K562 (cell line): ENCODE measurements at regions not wholly inside any gene's neighbourhood (a gene's known extent, or its start where the extent isn't known, plus 50 kb on each side); places are given as distances from the start of the nearest gene placed in this dataset.

ENCODE experiments used
- ATAC-seq: fragments of 200-7000 bp; cut with Tn5 transposase; 3 replicates; pipeline ENCODE4 v1.9.1; 2020; ENCODE audit warnings: moderate library complexity
- BruUV-seq: library from RNA; stranded (reverse); fragments of 400-500 nt; replicated peaks from 2 replicates; lab custom pipeline; 2021; lab: Mats Ljungman, UMichigan
- CTCF ChIA-PET: fragments of 300-600 bp; formaldehyde crosslinking; extraction: SDS; loops from one replicate; lab custom pipeline; 2021; ENCODE audit warnings: low intra/inter-chr PET ratio; lab: Yijun Ruan, JAX
- POLR2A ChIA-PET: fragments of 300-600, 350-650 bp; sonication (Branson Sonifier 250); formaldehyde crosslinking; extraction: SDS; loops from one replicate; lab custom pipeline; 2021; ENCODE audit warnings: antibody characterized with exemption, inconsistent platforms; lab: Yijun Ruan, JAX
- DNase-seq, 4 experiments: peaks; one replicate each; pipeline versions ENCODE4 v3.0.0 to v3.0.0-alpha.2; 2011 to 2018; ENCODE audit warnings: low spot score in 3 of 4, mixed read lengths in 3 of 4; ENCODE audit errors: extremely low read depth in 1 of 4
- FAIRE-seq: peaks from 2 replicates; lab custom pipeline; 2011; peaks lifted over from hg19 to GRCh38; lab: Jason Lieb, UNC
- H2AFZ ChIP-seq: 2 replicates; pipeline ENCODE4 v1.6.0; 2011; ENCODE audit warnings: low read depth, low read length, control low read depth, inconsistent platforms
- H3K27ac ChIP-seq: fragments of 200-600 bp; 3 replicates; pipeline ENCODE4 v1.8.0; 2011; ENCODE audit warnings: low read depth, mild to moderate bottlenecking, control low read depth, inconsistent platforms, low read length, moderate library complexity, mixed read lengths; ENCODE audit errors: extremely low read depth
- H3K27me3 ChIP-seq, 2 experiments: fragments of 300-600 bp in 1 of 2; 2 replicates in 1 of 2; 3 replicates in 1 of 2; pipeline versions ENCODE4 v1.6.0 to v1.8.0; 2011; ENCODE audit warnings: inconsistent platforms in 2 of 2, low read length in 2 of 2, mild to moderate bottlenecking in 1 of 2, mixed read lengths in 1 of 2, moderate library complexity in 1 of 2; ENCODE audit not compliant: control insufficient read depth in 2 of 2, insufficient read depth in 2 of 2
- H3K36me3 ChIP-seq: fragments of 300-600 bp; 3 replicates; pipeline ENCODE4 v1.8.0; 2011; ENCODE audit warnings: mild to moderate bottlenecking, low read length, inconsistent platforms; ENCODE audit not compliant: control insufficient read depth, insufficient read depth
- H3K4me1 ChIP-seq, 2 experiments: fragments of 200-600 bp in 1 of 2; replicated peaks in 1 of 2; 2 replicates in 1 of 2; 3 replicates in 1 of 2; pipeline versions ENCODE4 v1.5.1 to v1.8.0; 2011; ENCODE audit warnings: inconsistent platforms in 2 of 2, low read length in 2 of 2, mild to moderate bottlenecking in 1 of 2, mixed read lengths in 1 of 2, moderate library complexity in 1 of 2; ENCODE audit not compliant: control insufficient read depth in 2 of 2, insufficient read depth in 2 of 2
- H3K4me2 ChIP-seq: 2 replicates; pipeline ENCODE4 v1.6.1; 2011; ENCODE audit warnings: low read length, control low read depth, inconsistent platforms, mixed read lengths; ENCODE audit not compliant: insufficient read depth
- H3K4me3 ChIP-seq: fragments of 200-600 bp; sonication (generic), shearing (Covaris generic); 2 replicates; pipeline ENCODE4 v1.5.1; 2016; ENCODE audit warnings: control low read depth, inconsistent platforms
- H3K79me2 ChIP-seq: fragments of 200-600 bp; 3 replicates; pipeline ENCODE4 v1.8.0; 2011; ENCODE audit warnings: low read length, inconsistent platforms; ENCODE audit not compliant: control insufficient read depth, insufficient read depth
- H3K9ac ChIP-seq, 2 experiments: 2 replicates each; pipeline versions ENCODE4 v1.6.0 to v1.6.1; 2011; ENCODE audit warnings: low read depth in 2 of 2, low read length in 2 of 2, control low read depth in 1 of 2, inconsistent platforms in 1 of 2, mild to moderate bottlenecking in 1 of 2, mixed read lengths in 1 of 2; ENCODE audit not compliant: insufficient read depth in 1 of 2
- H3K9me1 ChIP-seq: one replicate; pipeline ENCODE4 v1.6.0; 2011; ENCODE audit warnings: inconsistent platforms, mild to moderate bottlenecking, low read length, moderate library complexity; ENCODE audit not compliant: control insufficient read depth, insufficient read depth
- H3K9me3 ChIP-seq: replicated peaks from 2 replicates; pipeline ENCODE4 v1.5.1; 2011; ENCODE audit warnings: low read depth, low read length, inconsistent platforms; ENCODE audit not compliant: control insufficient read depth, insufficient read depth
- H4K20me1 ChIP-seq: replicated peaks from 2 replicates; pipeline ENCODE4 v1.6.1; 2011; ENCODE audit warnings: low read length, inconsistent platforms, mixed read lengths; ENCODE audit not compliant: control insufficient read depth, insufficient read depth
- ARID2 ChIP-seq: fragments of 450-650 bp; IDR thresholded peaks from 2 replicates; pipeline ENCODE4 v1.6.1; 2017; ENCODE audit warnings: antibody characterized with exemption, mild to moderate bottlenecking
- BRD4 ChIP-seq: fragments of 200-600 bp; sonication (generic); IDR thresholded peaks from 2 replicates; pipeline ENCODE4 v1.6.1; 2017; ENCODE audit warnings: inconsistent platforms
- CBX3 ChIP-seq, 2 experiments: IDR thresholded peaks; 1 replicate in 1 of 2; 2 replicates in 1 of 2; pipeline ENCODE4 v1.6.1; 2012; ENCODE audit warnings: inconsistent platforms in 2 of 2, low read length in 2 of 2, borderline replicate concordance in 1 of 2, control low read depth in 1 of 2
- CHCHD3 ChIP-seq: fragments of 250-450 bp; sonication (Bioruptor Pico); IDR thresholded peaks from 2 replicates; pipeline ENCODE4 v2.1.2; 2022; ENCODE audit warnings: mild to moderate bottlenecking
- GATA2 ChIP-seq: sonication (generic); formaldehyde crosslinking; IDR thresholded peaks from 2 replicates; pipeline ENCODE4 v1.4.0; 2020; ENCODE audit warnings: mild to moderate bottlenecking, missing genetic modification reagents
- GTF3C2 ChIP-seq: IDR thresholded peaks from 3 replicates; pipeline ENCODE4 v1.6.1; 2011; ENCODE audit warnings: borderline replicate concordance, mild to moderate bottlenecking, moderate library complexity; ENCODE audit not compliant: insufficient read length; ENCODE audit errors: extremely low read depth
- KLF13 ChIP-seq: fragments of 450-650 bp; IDR thresholded peaks from 2 replicates; pipeline ENCODE4 v1.6.1; 2016; ENCODE audit warnings: missing genetic modification characterization, low read depth, mild to moderate bottlenecking, missing compliant biosample characterization, moderate library complexity, borderline replicate concordance
- MCM3 ChIP-seq: fragments of 450-650 bp; IDR thresholded peaks from 2 replicates; pipeline ENCODE4 v1.6.1; 2016
- MEIS2 ChIP-seq: fragments of 450-650 bp; IDR thresholded peaks from 2 replicates; pipeline ENCODE4 v1.6.1; 2014; ENCODE audit warnings: mild to moderate bottlenecking; ENCODE audit not compliant: partially characterized antibody
- PML ChIP-seq: IDR thresholded peaks from 2 replicates; pipeline ENCODE4 v1.6.1; 2012; ENCODE audit warnings: low read length, inconsistent platforms
- PURB ChIP-seq: sonication (generic); formaldehyde crosslinking; IDR thresholded peaks from 2 replicates; pipeline ENCODE4 v1.9.0; 2021; ENCODE audit warnings: low read depth, mild to moderate bottlenecking, missing genetic modification reagents
- TARDBP ChIP-seq: fragments of 450-650 bp; IDR thresholded peaks from 2 replicates; pipeline ENCODE4 v1.6.1; 2016
- TBL1XR1 ChIP-seq, 2 experiments: IDR thresholded peaks; 2 replicates each; pipeline ENCODE4 v1.6.1; 2012; ENCODE audit warnings: improper control_type of control experiment in 2 of 2, low read length in 2 of 2, mild to moderate bottlenecking in 1 of 2
- UBTF ChIP-seq, 2 experiments: IDR thresholded peaks; 2 replicates each; pipeline ENCODE4 v1.6.1; 2012; ENCODE audit warnings: improper control_type of control experiment in 2 of 2, low read depth in 2 of 2, low read length in 2 of 2, borderline replicate concordance in 1 of 2
- ZNF133 ChIP-seq: fragments of 250-450 bp; sonication (Bioruptor Pico); IDR thresholded peaks from 2 replicates; pipeline ENCODE4 v1.4.0; 2020; ENCODE audit warnings: mild to moderate bottlenecking
- ZNF174 ChIP-seq: fragments of 250-450 bp; sonication (Bioruptor Pico); IDR thresholded peaks from 2 replicates; pipeline ENCODE4 v1.4.0; 2020; ENCODE audit warnings: mild to moderate bottlenecking
- ZNF23 ChIP-seq: fragments of 250-450 bp; sonication (Bioruptor Pico); IDR thresholded peaks from 2 replicates; pipeline ENCODE4 v1.4.0; 2020; ENCODE audit warnings: mild to moderate bottlenecking
- WGBS: fragments of 100-300 bp; shearing (Covaris generic); methylation state at CpG from one replicate; pipeline ENCODE4 v1.1.6; 2016; ENCODE audit warnings: low coverage, mixed read lengths; ENCODE audit not compliant: insufficient coverage; ENCODE audit errors: missing lambda C conversion rate; 5-methylcytosine and 5-hydroxymethylcytosine counted together
- in situ Hi-C: fragments of 300-500 bp; cut with MboI; formaldehyde crosslinking; loops from 4 replicates; pipeline ENCODE4 v1.15.0; 2018; ENCODE audit warnings: inconsistent platforms, mixed read lengths
- intact Hi-C: fragments of 100-400 bp; cut with micrococcal nuclease; formaldehyde crosslinking; loops from 2 replicates; pipeline ENCODE4 v1.14.2; 2022

GRCh38 chr6:51462896-51463295, 624.5 kb downstream of the PKHD1 start:
- intact Hi-C loops = no loop called here
- CTCF ChIA-PET = no interaction called here
- BruUV-seq = no TSS peak

GRCh38 chr6:51463321-51463720, 624.1 kb downstream of the PKHD1 start:
- H3K9me3 ChIP-seq = no peaks in the 10 kb centered on the region
- H3K4me2 ChIP-seq = no peak overlapping the region
- H3K4me3 ChIP-seq = no peak overlapping the region
- intact Hi-C loops (no loop called here), in situ Hi-C loops (no loop called here)
- no peak overlapping the region for H2AFZ ChIP-seq
- CTCF ChIA-PET = no interaction called here
- no peaks in the 10 kb centered on the region for H3K27me3 ChIP-seq
- H3K27ac ChIP-seq = no peak overlapping the region
- no peaks in the 10 kb centered on the region for H3K36me3 ChIP-seq
- POLR2A ChIA-PET = no interaction called here
- H3K4me1 ChIP-seq = no peaks in the 10 kb centered on the region
- H3K9ac ChIP-seq = no peak overlapping the region
- H3K9me1 ChIP-seq = no peaks in the 10 kb centered on the region
- ATAC-seq (no peak), FAIRE-seq (no peak), DNase-seq (no peak)
- whole genome bisulfite sequencing = 0% methylated on average over 2 of the region's 2 CpGs
- no peaks in the 10 kb centered on the region for H3K79me2 ChIP-seq
- BruUV-seq = no TSS peak
- no peaks in the 10 kb centered on the region for H4K20me1 ChIP-seq
- TF ChIP-seq MEIS2 = no peak
- TF ChIP-seq TBL1XR1 (IDR thresholded peaks at IDR 0.05; ENCODE audit: low read length in 2 of 2) = no peak
- TF ChIP-seq UBTF (IDR thresholded peaks at IDR 0.05; ENCODE audit: borderline replicate concordance in 1 of 2, low read depth in 2 of 2, low read length in 2 of 2) = no peak
- no peak for TF ChIP-seq ZNF23
- no peak for TF ChIP-seq GTF3C2
- no peak for TF ChIP-seq CHCHD3 (CRISPR knock-in tag)
- no peak for TF ChIP-seq PML
- no peak for TF ChIP-seq PURB (CRISPR knock-in tag)
- no peak for TF ChIP-seq KLF13 (tag)
- TF ChIP-seq GATA2 = no peak
- TF ChIP-seq BRD4 = no peak
- no peak for TF ChIP-seq MCM3

More at GRCh38 chr6:51462896-51463295, 624.5 kb downstream of the PKHD1 start:
- in situ Hi-C loops = no loop called here
- H3K4me1 ChIP-seq = no peaks in the 10 kb centered on the region
- ATAC-seq = no peak
- no peaks in the 10 kb centered on the region for H3K9me3 ChIP-seq
- no peaks in the 10 kb centered on the region for H4K20me1 ChIP-seq
- H3K9ac ChIP-seq = no peak overlapping the region
- no peak for FAIRE-seq
- H3K27me3 ChIP-seq = no peaks in the 10 kb centered on the region
- H3K4me3 ChIP-seq = no peak overlapping the region
- H2AFZ ChIP-seq = no peak overlapping the region
- H3K27ac ChIP-seq = no peak overlapping the region
- no peaks in the 10 kb centered on the region for H3K9me1 ChIP-seq
- no peak for DNase-seq
- POLR2A ChIA-PET = no interaction called here
- no peak for TF ChIP-seq ARID2
- no peak for TF ChIP-seq TARDBP
- no peak for TF ChIP-seq CBX3 (IDR thresholded peaks at IDR 0.05; ENCODE audit: borderline replicate concordance in 1 of 2, low read length in 2 of 2)
- no peak for TF ChIP-seq ZNF133 (CRISPR knock-in tag)
- TF ChIP-seq ZNF174 (CRISPR knock-in tag) = no peak
- H3K4me2 ChIP-seq = no peak overlapping the region
- H3K36me3 ChIP-seq = no peaks in the 10 kb centered on the region
- H3K79me2 ChIP-seq = no peaks in the 10 kb centered on the region
